H9 (cell line): ENCODE measurements at regions not wholly inside any gene's neighbourhood (a gene's known extent, or its start where the extent isn't known, plus 50 kb on each side); places are given as distances from the start of the nearest gene placed in this dataset.

ENCODE experiments used
- DNase-seq: peaks from one replicate; pipeline ENCODE4 v3.0.0-alpha.2; 2017
- H2AFZ ChIP-seq: one replicate; pipeline ENCODE4 v1.6.1; 2013; ENCODE audit warnings: mild to moderate bottlenecking, low read length, control low read depth, moderate library complexity
- H2AK5ac ChIP-seq: 2 replicates; pipeline ENCODE4 v1.6.1; 2013; ENCODE audit warnings: low read length, control low read depth, mixed read lengths; ENCODE audit not compliant: insufficient read length
- H2BK120ac ChIP-seq: one replicate; pipeline ENCODE4 v1.6.1; 2013; ENCODE audit warnings: low read depth, mild to moderate bottlenecking, low read length, control low read depth, inconsistent platforms; ENCODE audit not compliant: poor library complexity, severe bottlenecking
- H2BK12ac ChIP-seq: 2 replicates; pipeline ENCODE4 v1.6.1; 2013; ENCODE audit warnings: low read length, control low read depth, mixed read lengths, low read depth; ENCODE audit not compliant: insufficient read length
- H2BK15ac ChIP-seq: 2 replicates; pipeline ENCODE4 v1.6.1; 2013; ENCODE audit warnings: low read depth, low read length, control low read depth
- H2BK20ac ChIP-seq: one replicate; pipeline ENCODE4 v1.6.1; 2013; ENCODE audit warnings: low read depth, mild to moderate bottlenecking, low read length, control low read depth, inconsistent platforms; ENCODE audit not compliant: poor library complexity, severe bottlenecking
- H2BK5ac ChIP-seq: 2 replicates; pipeline ENCODE4 v1.6.1; 2013; ENCODE audit warnings: low read length, control low read depth, mixed read lengths; ENCODE audit not compliant: insufficient read length
- H3K14ac ChIP-seq: 2 replicates; pipeline ENCODE4 v1.6.1; 2013; ENCODE audit warnings: low read length, control low read depth; ENCODE audit not compliant: insufficient read depth
- H3K18ac ChIP-seq: 2 replicates; pipeline ENCODE4 v1.6.1; 2013; ENCODE audit warnings: low read depth, mild to moderate bottlenecking, mixed read lengths, low read length, control low read depth; ENCODE audit not compliant: insufficient read length
- H3K23ac ChIP-seq: 2 replicates; pipeline ENCODE4 v1.6.1; 2013; ENCODE audit warnings: low read length, control low read depth, mixed read lengths, low read depth; ENCODE audit not compliant: insufficient read length
- H3K23me2 ChIP-seq: 2 replicates; pipeline ENCODE4 v1.6.1; 2013; ENCODE audit warnings: low read depth, mild to moderate bottlenecking, mixed read lengths, low read length, control low read depth; ENCODE audit not compliant: insufficient read length, poor library complexity, severe bottlenecking
- H3K27ac ChIP-seq: 2 replicates; pipeline ENCODE4 v1.5.1; 2013; ENCODE audit warnings: low read length, control low read depth, mixed read lengths, low read depth; ENCODE audit not compliant: insufficient read length
- H3K27me3 ChIP-seq: 2 replicates; pipeline ENCODE4 v1.6.1; 2013; ENCODE audit warnings: low read length, control low read depth, inconsistent platforms; ENCODE audit not compliant: insufficient read depth
- H3K4ac ChIP-seq: 2 replicates; pipeline ENCODE4 v1.6.1; 2013; ENCODE audit warnings: low read depth, mild to moderate bottlenecking, control low read depth, inconsistent platforms, low read length, moderate library complexity
- H3K4me1 ChIP-seq: 2 replicates; pipeline ENCODE4 v1.6.1; 2013; ENCODE audit warnings: low read length, control low read depth, inconsistent platforms; ENCODE audit not compliant: insufficient read depth
- H3K4me2 ChIP-seq: 2 replicates; pipeline ENCODE4 v1.6.1; 2013; ENCODE audit warnings: low read length, control low read depth, mixed read lengths; ENCODE audit not compliant: insufficient read length, insufficient read depth
- H3K56ac ChIP-seq: 2 replicates; pipeline ENCODE4 v1.6.1; 2013; ENCODE audit warnings: low read depth, mild to moderate bottlenecking, mixed read lengths, low read length, control low read depth; ENCODE audit not compliant: insufficient read length
- H3K79me1 ChIP-seq: 2 replicates; pipeline ENCODE4 v1.6.1; 2013; ENCODE audit warnings: low read depth, mild to moderate bottlenecking, moderate library complexity, low read length, control low read depth, inconsistent platforms; ENCODE audit not compliant: insufficient read depth, poor library complexity, severe bottlenecking
- H3K79me2 ChIP-seq: 2 replicates; pipeline ENCODE4 v1.6.1; 2013; ENCODE audit warnings: low read length, control low read depth, inconsistent platforms; ENCODE audit not compliant: insufficient read depth
- H3K9ac ChIP-seq: 2 replicates; pipeline ENCODE4 v1.6.1; 2013; ENCODE audit warnings: low read length, control low read depth, mixed read lengths; ENCODE audit not compliant: insufficient read length; ENCODE audit errors: extremely low read depth
- H3K9me3 ChIP-seq: one replicate; pipeline ENCODE4 v1.6.1; 2013; ENCODE audit warnings: low read depth, low read length, inconsistent platforms; ENCODE audit not compliant: control insufficient read depth
- H3T11ph ChIP-seq: one replicate; pipeline ENCODE4 v1.6.1; 2013; ENCODE audit warnings: mild to moderate bottlenecking, low read length, control low read depth, inconsistent platforms
- H4K20me1 ChIP-seq: one replicate; pipeline ENCODE4 v1.6.1; 2013; ENCODE audit not compliant: control insufficient read depth, insufficient read length, insufficient read depth
- H4K5ac ChIP-seq: 2 replicates; pipeline ENCODE4 v1.6.1; 2013; ENCODE audit warnings: low read depth, mild to moderate bottlenecking, mixed read lengths, low read length, control low read depth; ENCODE audit not compliant: insufficient read length
- H4K8ac ChIP-seq: replicated peaks from 2 replicates; pipeline ENCODE4 v1.6.1; 2013; ENCODE audit warnings: low read length, control low read depth, mixed read lengths, low read depth; ENCODE audit not compliant: insufficient read length
- H4K91ac ChIP-seq: 2 replicates; pipeline ENCODE4 v1.6.1; 2013; ENCODE audit warnings: low read depth, mild to moderate bottlenecking, moderate library complexity, mixed read lengths, low read length, control low read depth; ENCODE audit not compliant: insufficient read length
- H3K27ac Mint-ChIP-seq, 3 experiments: 2 replicates in 2 of 3; 3 replicates in 1 of 3; pipeline ENCODE4 v1.8.0; 2020 to 2021; ENCODE audit warnings: mixed read lengths in 3 of 3, mild to moderate bottlenecking in 1 of 3, moderate library complexity in 1 of 3
- H3K27me3 Mint-ChIP-seq: 2 replicates; pipeline ENCODE4 v1.8.0; 2021; ENCODE audit warnings: low read depth, mild to moderate bottlenecking, moderate library complexity, mixed read lengths
- H3K36me3 Mint-ChIP-seq, 3 experiments: 2 replicates in 2 of 3; 3 replicates in 1 of 3; pipeline ENCODE4 v1.8.0; 2020 to 2021; ENCODE audit warnings: low read depth in 3 of 3, mixed read lengths in 3 of 3; ENCODE audit not compliant: insufficient read depth in 1 of 3
- H3K4me1 Mint-ChIP-seq, 2 experiments: 2 replicates each; pipeline ENCODE4 v1.8.0; 2020; ENCODE audit warnings: mixed read lengths in 2 of 2
- H3K4me3 Mint-ChIP-seq, 2 experiments: 2 replicates in 1 of 2; 3 replicates in 1 of 2; pipeline ENCODE4 v1.8.0; 2020 to 2021; ENCODE audit warnings: mild to moderate bottlenecking in 2 of 2, mixed read lengths in 2 of 2, moderate library complexity in 1 of 2
- H3K9me3 Mint-ChIP-seq, 2 experiments: 2 replicates in 1 of 2; 3 replicates in 1 of 2; pipeline ENCODE4 v1.8.0; 2020; ENCODE audit warnings: mild to moderate bottlenecking in 2 of 2, mixed read lengths in 2 of 2, moderate library complexity in 1 of 2
- WGBS: extraction: QIAGEN DNeasy Blood & Tissue Kit; methylation state at CpG from one replicate; pipeline ENCODE4 v1.1.7; 2013; ENCODE audit warnings: missing lambda C conversion rate, low lambda C conversion rate, mixed read lengths; ENCODE audit not compliant: insufficient read length; ENCODE audit errors: extremely low coverage; 5-methylcytosine and 5-hydroxymethylcytosine counted together
- TF ChIP-seq, protein P1 (sequence below): fragments of 200-600 bp; sonication (generic); conservative IDR thresholded peaks from 3 replicates; pipeline ENCODE4 v1.8.0; 2021; ENCODE audit warnings: antibody characterized with exemption, mild to moderate bottlenecking

DNA sequence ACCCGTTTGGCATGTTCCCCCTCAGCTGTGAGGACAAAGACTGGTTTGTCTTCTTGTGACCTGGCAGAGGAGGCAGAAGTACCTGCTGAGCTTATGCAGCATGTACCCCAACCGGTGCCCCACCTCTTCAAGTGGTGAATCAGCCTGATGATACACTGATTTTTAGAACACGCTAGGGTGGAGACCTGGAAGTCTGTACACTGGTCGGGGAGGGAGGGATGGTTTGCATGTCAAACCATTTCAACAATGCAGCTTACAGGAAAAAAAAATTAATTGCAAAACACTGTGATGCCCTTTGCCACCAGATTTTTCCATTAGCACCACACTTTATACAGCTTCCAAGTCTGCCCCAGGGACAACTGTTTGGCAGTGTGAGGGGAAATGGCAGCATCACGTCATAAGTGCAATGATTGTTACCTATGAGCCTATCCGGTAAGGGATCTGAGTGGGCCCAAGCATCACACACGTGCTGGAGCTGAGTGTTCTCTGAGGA is 155.1 kb upstream of the DMRT1 start:
- Histone ChIP-seq H2BK5ac (no peak overlapping the region), H4K91ac (no peak overlapping the region), H3K23me2 (no peaks in the 10 kb centered on the region), H3K23ac (no peak overlapping the region), H3K9me3 (no peaks in the 10 kb centered on the region), H3K4ac (no peak overlapping the region), H3K4me2 (no peak overlapping the region), H2BK15ac (no peak overlapping the region), H4K5ac (no peak overlapping the region), H3K18ac (no peak overlapping the region), H4K8ac (no peak overlapping the region), H3K4me1 (peaks cover 6% of the 10 kb centered on the region; the same call in 1 of the 2 replicates), H3K14ac (no peak overlapping the region), H2BK20ac (no peak overlapping the region), H3K79me1 (no peaks in the 10 kb centered on the region), H3K27me3 (no peaks in the 10 kb centered on the region), H2BK12ac (no peak overlapping the region), H2AFZ (no peak overlapping the region), H3K9ac (no peak overlapping the region), H3K56ac (no peak overlapping the region), H2AK5ac (no peak overlapping the region), H3T11ph (no peak overlapping the region), H2BK120ac (no peak overlapping the region), H3K27ac (no peak overlapping the region), H3K79me2 (no peaks in the 10 kb centered on the region), H4K20me1 (no peaks in the 10 kb centered on the region)
- TF ChIP-seq, protein P1, sequence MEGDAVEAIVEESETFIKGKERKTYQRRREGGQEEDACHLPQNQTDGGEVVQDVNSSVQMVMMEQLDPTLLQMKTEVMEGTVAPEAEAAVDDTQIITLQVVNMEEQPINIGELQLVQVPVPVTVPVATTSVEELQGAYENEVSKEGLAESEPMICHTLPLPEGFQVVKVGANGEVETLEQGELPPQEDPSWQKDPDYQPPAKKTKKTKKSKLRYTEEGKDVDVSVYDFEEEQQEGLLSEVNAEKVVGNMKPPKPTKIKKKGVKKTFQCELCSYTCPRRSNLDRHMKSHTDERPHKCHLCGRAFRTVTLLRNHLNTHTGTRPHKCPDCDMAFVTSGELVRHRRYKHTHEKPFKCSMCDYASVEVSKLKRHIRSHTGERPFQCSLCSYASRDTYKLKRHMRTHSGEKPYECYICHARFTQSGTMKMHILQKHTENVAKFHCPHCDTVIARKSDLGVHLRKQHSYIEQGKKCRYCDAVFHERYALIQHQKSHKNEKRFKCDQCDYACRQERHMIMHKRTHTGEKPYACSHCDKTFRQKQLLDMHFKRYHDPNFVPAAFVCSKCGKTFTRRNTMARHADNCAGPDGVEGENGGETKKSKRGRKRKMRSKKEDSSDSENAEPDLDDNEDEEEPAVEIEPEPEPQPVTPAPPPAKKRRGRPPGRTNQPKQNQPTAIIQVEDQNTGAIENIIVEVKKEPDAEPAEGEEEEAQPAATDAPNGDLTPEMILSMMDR = no peak
- no peak for DNase-seq
- H3K36me3 Mint-ChIP-seq = peaks cover 0 to 15% (median 8%) of the 10 kb centered on the region in 3 experiments; a peak in 4 of 7 replicates
- H3K27ac Mint-ChIP-seq = no peak overlapping the region
- peaks cover 2 to 9% of the 10 kb centered on the region in 2 experiments; a peak in 2 of 5 replicates for H3K9me3 Mint-ChIP-seq
- peaks cover 48 to 51% of the 10 kb centered on the region in 2 experiments for H3K4me1 Mint-ChIP-seq
- H3K27me3 Mint-ChIP-seq = no peaks in the 10 kb centered on the region
- H3K4me3 Mint-ChIP-seq = no peak overlapping the region
- no CpG with 5 or more reads among the region's 7 CpGs for WGBS
